ENCODE measurements at regions not wholly inside any gene's neighbourhood (a gene's known extent, or its start where the extent isn't known, plus 50 kb on each side); places are given as distances from the start of the nearest gene placed in this dataset.
A peak's percentile ranks its signal among the peaks of the same experiment; 100 is the strongest.

GRCh38 chr1:217135987-217136894, 413.0 kb upstream of the ESRRG start:
- Histone ChIP-seq H3K9me3 (no peaks in the 10 kb centered on the region), H3K36me3 (no peaks in the 10 kb centered on the region), H3K4me1 (peaks cover 0 to 46% (median 12%) of the 10 kb centered on the region in 3 donors), H3K4me3 (peak overlapping the region in 3 of 4 donors; percentile 38 to 65 (median 47)), H3K27me3 (peaks cover 0 to 100% (median 18%) of the 10 kb centered on the region in 4 donors), H3K27ac (no peak overlapping the region)
- DNase-seq: no peak
- TF ChIP-seq POLR2A (IDR thresholded peaks at IDR 0.05): no peak
- TF ChIP-seq CTCF (IDR thresholded peaks at IDR 0.05): no peak
- intact Hi-C loops (cut with DNase I): no loop called here
- WGBS, 2 donors: 28 to 42% methylated on average over 33 to 35 of the region's 36 CpGs

GRCh38 chr1:217135569-217135915, 412.3 kb upstream of the ESRRG start:
- 0 to 3% methylated on average over 14 to 26 of the region's 32 CpGs for WGBS, 2 donors
- peak overlapping the region; percentile 22 to 65 (median 42) for H3K4me3 ChIP-seq
- H3K27ac ChIP-seq: peak overlapping the region in 1 of 4 donors; percentile 17
- intact Hi-C loops (cut with DNase I): no loop called here
- H3K36me3 ChIP-seq: no peaks in the 10 kb centered on the region
- DNase-seq: no peak
- TF ChIP-seq CTCF (IDR thresholded peaks at IDR 0.05) (no peak), POLR2A (IDR thresholded peaks at IDR 0.05) (no peak)
- no peaks in the 10 kb centered on the region for H3K9me3 ChIP-seq
- peaks cover 0 to 94% (median 18%) of the 10 kb centered on the region in 4 donors for H3K27me3 ChIP-seq
- peaks cover 0 to 46% (median 12%) of the 10 kb centered on the region in 3 donors for H3K4me1 ChIP-seq

- H3K36me3 ChIP-seq: no peaks in the 10 kb centered on the region
- DNase-seq: no peak
- H3K9me3 ChIP-seq: no peaks in the 10 kb centered on the region
- WGBS, 2 donors: 2 to 5% methylated on average over 36 to 39 of the region's 49 CpGs
- peak overlapping the region in 1 of 4 donors; percentile 17 for H3K27ac ChIP-seq
- H3K4me1 ChIP-seq: peaks cover 0 to 46% (median 12%) of the 10 kb centered on the region in 3 donors
- no peak for TF ChIP-seq CTCF (IDR thresholded peaks at IDR 0.05)
- TF ChIP-seq POLR2A (IDR thresholded peaks at IDR 0.05): no peak
- intact Hi-C loops (cut with DNase I): no loop called here
- H3K27me3 ChIP-seq: peaks cover 0 to 88% (median 18%) of the 10 kb centered on the region in 4 donors
- peak overlapping the region; percentile 22 to 65 (median 42) for H3K4me3 ChIP-seq
Measured at GRCh38 chr1:217134857-217135568, 411.8 kb upstream of the ESRRG start.

- Histone ChIP-seq H3K4me3 (peak overlapping the region in 3 of 4 donors; percentile 38 to 65 (median 47)), H3K27me3 (peaks cover 0 to 80% (median 18%) of the 10 kb centered on the region in 4 donors), H3K4me1 (peaks cover 0 to 46% (median 12%) of the 10 kb centered on the region in 3 donors), H3K9me3 (no peaks in the 10 kb centered on the region), H3K36me3 (no peaks in the 10 kb centered on the region), H3K27ac (no peak overlapping the region)
- 19 to 20% methylated on average over 17 to 40 of the region's 53 CpGs for WGBS, 2 donors
- intact Hi-C loops (cut with DNase I): no loop called here
- TF ChIP-seq POLR2A (IDR thresholded peaks at IDR 0.05): no peak
- TF ChIP-seq CTCF (IDR thresholded peaks at IDR 0.05): no peak
- DNase-seq: no peak
Measured at GRCh38 chr1:217133958-217134856, 411.0 kb upstream of the ESRRG start.
